H54 (cell line): ENCODE measurements at regions not wholly inside any gene's neighbourhood (a gene's known extent, or its start where the extent isn't known, plus 50 kb on each side); places are given as distances from the start of the nearest gene placed in this dataset.

Source experiments
- DNase-seq: peaks from one replicate; pipeline ENCODE4 v3.0.0; 2011; ENCODE audit warnings: low spot score, mixed read lengths; ENCODE audit not compliant: insufficient read length
- FAIRE-seq: peaks from 3 replicates; lab custom pipeline; 2011; peaks lifted over from hg19 to GRCh38; lab: Jason Lieb, UNC
- POLR2A ChIP-seq: IDR thresholded peaks from 2 replicates; pipeline ENCODE4 v1.6.1; 2011; ENCODE audit warnings: low read depth, mild to moderate bottlenecking, low read length

- DNase-seq (peak; percentile 13), FAIRE-seq (peak; percentile 76)
- no peak for TF ChIP-seq POLR2A
Observed at GRCh38 chr7:112869111-112869774, 79.0 kb upstream of the TMEM168 start.

DNA sequence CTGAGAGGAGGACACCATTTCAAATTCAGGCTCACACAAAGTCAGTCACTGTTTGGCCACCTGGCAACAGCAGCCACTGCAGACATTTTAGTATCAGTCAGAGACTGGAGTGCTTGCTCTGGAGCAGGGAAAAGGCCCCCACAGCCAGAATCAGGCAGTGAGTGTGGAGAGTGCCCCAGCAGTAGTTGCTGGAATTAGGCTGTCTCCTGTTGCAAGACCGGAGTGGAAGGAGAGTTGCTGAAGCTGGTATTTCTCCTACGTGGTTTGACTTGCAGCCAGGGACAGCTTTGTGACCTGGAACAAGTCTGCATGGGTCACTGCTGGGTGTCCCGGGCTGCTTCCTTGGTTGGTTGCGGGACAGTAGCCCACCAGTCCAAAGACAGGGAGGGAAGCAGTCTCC lies 78.4 kb upstream of the TMEM168 start:
- DNase-seq (no peak), FAIRE-seq (no peak)
- TF ChIP-seq POLR2A = no peak

DNA sequence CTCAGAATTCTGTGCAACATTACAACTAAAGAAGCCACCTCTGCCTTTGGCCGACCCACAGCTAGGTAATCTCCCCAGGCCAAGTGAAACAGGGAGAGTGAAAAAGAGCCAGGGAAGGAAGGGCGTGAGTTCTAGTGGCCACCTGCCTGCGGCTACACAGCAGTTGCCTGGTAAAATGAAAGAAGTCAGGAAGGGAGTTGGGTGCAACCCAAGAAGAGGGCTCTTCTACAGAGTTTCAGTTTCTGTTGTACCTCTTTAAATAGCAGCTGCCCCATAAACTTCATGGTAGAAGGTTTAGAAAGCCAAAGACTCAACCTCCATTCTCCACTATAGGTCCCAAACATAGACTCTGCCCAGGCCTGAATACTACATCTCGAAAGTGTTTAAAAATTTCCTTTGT lies 76.2 kb upstream of the TMEM168 start:
- DNase-seq (no peak), FAIRE-seq (no peak)
- TF ChIP-seq POLR2A = no peak

GRCh38 chr7:112864380-112864779 lies 74.2 kb upstream of the TMEM168 start:
- TF ChIP-seq POLR2A = no peak
- FAIRE-seq (no peak), DNase-seq (no peak)

GRCh38 chr7:112858838-112859237 lies 68.6 kb upstream of the TMEM168 start:
- FAIRE-seq (no peak), DNase-seq (no peak)
- TF ChIP-seq POLR2A = no peak

- DNase-seq (no peak), FAIRE-seq (no peak)
- no peak for TF ChIP-seq POLR2A
Observed at GRCh38 chr7:112855227-112855626, 65.0 kb upstream of the TMEM168 start.

GRCh38 chr7:112854169-112854568 lies 64.0 kb upstream of the TMEM168 start:
- DNase-seq (no peak), FAIRE-seq (no peak)
- TF ChIP-seq POLR2A = no peak

DNA sequence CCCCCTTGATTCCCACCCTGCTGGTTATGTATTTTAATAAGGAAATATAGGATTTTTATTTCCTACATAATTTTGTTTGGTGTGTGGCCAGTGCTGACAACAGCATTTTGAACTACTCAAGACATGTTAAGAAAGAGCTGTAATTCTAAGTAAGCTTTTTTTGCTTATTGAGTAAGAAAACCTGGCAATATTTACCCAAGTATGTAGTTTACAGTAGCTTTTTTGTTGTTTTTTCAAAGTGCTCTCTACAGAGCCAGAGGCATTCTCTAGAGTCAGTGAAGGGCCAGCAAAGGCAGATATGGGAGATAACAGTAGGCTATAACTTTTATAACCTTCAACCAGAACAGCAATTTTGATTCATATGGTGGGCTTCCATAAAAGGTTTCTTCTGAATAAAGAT lies 63.2 kb upstream of the TMEM168 start:
- DNase-seq (no peak), FAIRE-seq (no peak)
- TF ChIP-seq POLR2A = no peak

DNA sequence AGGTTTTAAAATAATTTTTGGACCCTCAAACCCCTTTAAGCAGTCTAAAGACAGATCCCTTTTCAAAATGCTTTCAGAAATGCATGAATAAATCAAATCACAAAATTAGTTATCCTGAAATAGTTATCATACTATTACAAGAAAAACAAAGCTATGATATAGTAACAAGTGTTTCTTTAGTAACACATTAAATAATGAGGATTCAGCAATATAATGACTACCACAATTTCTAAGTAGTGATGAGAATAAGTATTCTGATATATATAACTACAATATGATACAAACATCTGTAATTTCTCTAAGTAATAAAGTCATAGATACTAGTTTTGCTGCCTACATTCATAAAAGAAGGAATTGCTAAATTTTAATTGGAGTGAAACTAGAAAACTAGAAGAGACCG lies 53.0 kb upstream of the TMEM168 start:
- no peak for TF ChIP-seq POLR2A
- FAIRE-seq = no peak

More for the DNA sequence above, 53.0 kb upstream of the TMEM168 start:
- no peak for DNase-seq
